GM20000 (cell line): ENCODE measurements at regions not wholly inside any gene's neighbourhood (a gene's known extent, or its start where the extent isn't known, plus 50 kb on each side); places are given as distances from the start of the nearest gene placed in this dataset.

Source experiments
- DNase-seq: peaks from one replicate; pipeline ENCODE4 v3.0.0; 2012; ENCODE audit warnings: low spot score
- TF ChIP-seq, protein P1 (sequence below): IDR thresholded peaks from 2 replicates; pipeline ENCODE4 v1.5.1; 2012; ENCODE audit warnings: mild to moderate bottlenecking, control low read depth; ENCODE audit errors: extremely low read depth, missing control alignments

DNA sequence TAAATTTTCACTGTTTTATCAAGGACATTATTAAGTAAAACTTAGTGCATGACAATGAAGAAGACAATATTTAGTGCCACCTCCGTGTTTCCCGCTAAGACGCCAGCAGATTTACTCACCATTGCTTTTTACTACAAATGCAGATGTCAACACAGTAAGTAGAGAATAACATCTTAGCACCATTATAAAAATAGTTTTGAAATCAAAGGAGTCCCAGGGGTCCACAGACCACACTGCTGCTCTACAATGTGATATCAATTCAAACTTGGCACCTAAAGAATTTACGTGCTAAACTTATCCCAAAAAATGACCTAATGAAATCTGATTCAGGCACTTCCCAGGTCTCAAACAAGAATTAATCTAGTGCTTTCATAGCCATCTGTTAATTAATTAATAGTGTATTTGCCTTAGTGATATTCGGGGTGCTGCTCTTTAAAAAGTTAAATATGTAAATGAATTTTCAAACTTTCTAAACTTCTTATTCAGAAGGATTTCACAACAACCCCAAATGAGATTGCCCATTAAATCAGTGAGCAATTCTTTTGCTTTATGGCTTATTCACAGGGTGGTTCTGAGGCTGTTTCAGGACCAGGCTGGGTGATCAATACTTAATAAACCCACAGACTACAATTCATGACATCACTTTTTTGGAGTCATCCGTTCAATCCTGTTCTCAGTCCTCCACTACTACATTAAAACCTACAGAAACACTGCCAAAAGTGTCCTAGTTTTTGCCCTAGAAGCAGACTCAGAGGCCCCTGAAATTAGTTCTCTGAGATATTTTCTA, 161.3 kb upstream of the LMNTD1 start:
- TF ChIP-seq, protein P1, sequence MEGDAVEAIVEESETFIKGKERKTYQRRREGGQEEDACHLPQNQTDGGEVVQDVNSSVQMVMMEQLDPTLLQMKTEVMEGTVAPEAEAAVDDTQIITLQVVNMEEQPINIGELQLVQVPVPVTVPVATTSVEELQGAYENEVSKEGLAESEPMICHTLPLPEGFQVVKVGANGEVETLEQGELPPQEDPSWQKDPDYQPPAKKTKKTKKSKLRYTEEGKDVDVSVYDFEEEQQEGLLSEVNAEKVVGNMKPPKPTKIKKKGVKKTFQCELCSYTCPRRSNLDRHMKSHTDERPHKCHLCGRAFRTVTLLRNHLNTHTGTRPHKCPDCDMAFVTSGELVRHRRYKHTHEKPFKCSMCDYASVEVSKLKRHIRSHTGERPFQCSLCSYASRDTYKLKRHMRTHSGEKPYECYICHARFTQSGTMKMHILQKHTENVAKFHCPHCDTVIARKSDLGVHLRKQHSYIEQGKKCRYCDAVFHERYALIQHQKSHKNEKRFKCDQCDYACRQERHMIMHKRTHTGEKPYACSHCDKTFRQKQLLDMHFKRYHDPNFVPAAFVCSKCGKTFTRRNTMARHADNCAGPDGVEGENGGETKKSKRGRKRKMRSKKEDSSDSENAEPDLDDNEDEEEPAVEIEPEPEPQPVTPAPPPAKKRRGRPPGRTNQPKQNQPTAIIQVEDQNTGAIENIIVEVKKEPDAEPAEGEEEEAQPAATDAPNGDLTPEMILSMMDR = no peak
- no peak for DNase-seq

DNA sequence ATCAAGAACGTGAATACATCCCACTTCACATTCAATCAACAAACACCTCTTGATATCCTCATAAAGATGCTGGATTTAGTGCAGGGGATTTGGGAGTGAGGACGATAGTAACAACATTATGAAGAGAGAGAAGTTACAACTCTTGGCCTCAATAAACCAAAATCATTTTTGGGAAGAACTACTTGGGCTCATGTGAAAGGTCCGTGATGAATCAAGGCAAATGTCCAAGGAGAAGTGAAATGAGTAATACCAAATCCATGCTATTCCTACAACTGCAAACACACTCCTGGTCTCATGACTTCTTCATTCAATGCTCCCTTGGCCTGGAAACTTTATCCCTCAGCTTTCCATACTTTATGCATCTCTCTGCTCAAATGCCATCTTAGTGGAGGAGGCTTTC, 162.0 kb upstream of the LMNTD1 start:
- DNase-seq = no peak
- TF ChIP-seq, protein P1 = no peak

DNA sequence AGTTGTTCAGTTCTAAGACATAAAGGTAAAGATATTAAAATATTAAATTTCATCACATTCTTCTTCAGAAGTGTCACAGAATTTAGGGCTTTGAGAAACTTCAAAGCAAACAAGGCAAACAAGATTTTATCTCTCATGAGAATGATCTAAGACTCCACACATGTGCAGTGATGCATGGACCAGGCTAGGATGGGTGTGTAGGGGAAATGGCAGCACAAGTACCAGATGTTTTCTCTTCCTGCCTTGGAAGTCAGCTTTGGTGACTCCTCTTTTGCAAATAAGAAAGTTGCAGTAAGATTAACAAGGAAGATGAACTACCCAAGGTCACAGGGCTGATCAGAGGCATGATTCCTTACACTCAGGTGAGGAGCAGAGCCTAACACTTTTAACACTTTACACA, 163.8 kb upstream of the LMNTD1 start:
- DNase-seq = no peak
- TF ChIP-seq, protein P1 = no peak

DNA sequence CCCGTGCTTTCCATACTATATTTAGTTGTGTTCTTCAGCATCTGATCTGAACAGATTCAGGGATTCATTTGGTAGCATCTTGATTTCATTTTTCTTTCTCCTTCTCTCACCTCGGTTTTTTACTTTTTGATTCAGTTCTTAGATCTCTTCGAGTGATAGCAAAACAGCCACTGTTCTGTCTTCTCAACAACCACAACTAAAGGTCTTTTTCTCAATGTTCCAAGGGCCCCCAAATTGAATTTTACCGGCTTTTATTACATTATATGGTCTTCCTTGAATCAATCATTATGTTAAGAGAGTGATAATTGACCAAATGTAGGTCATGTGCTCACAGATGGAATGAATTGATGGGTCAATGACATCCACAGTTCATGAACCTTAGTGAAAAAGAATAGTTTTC, 164.5 kb upstream of the LMNTD1 start:
- DNase-seq = no peak
- TF ChIP-seq, protein P1 = no peak

GRCh38 chr12:25718081-25718731, 165.1 kb upstream of the LMNTD1 start:
- DNase-seq = no peak
- TF ChIP-seq, protein P1 = no peak

- no peak for DNase-seq
- TF ChIP-seq, protein P1 = no peak
These were observed 166.4 kb upstream of the LMNTD1 start for GRCh38 chr12:25719505-25719904.

DNA sequence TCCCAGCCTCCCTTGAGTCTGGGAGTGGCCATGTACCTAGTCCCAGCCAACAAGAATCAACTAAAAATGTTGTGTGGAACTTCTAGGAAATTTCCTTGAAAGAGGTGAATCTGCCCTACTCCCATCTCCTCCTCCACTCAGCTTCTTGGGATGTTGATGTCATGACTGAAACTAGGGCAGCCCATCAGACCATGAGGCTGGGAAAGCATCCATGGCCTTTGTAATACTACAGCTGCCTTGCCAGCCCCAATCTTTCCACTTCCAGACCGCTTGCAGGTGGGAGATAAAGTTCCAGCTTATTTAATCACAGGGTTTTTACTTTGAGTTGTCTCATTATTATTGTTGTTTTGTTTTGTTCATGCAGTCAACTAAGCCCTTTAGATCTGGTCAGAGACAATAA, 170.3 kb upstream of the LMNTD1 start:
- no peak for DNase-seq

More for the DNA sequence above, 170.3 kb upstream of the LMNTD1 start:
- TF ChIP-seq, protein P1 = no peak
